ENCODE measurements at regions not wholly inside any gene's neighbourhood (a gene's known extent, or its start where the extent isn't known, plus 50 kb on each side); places are given as distances from the start of the nearest gene placed in this dataset.

DNA sequence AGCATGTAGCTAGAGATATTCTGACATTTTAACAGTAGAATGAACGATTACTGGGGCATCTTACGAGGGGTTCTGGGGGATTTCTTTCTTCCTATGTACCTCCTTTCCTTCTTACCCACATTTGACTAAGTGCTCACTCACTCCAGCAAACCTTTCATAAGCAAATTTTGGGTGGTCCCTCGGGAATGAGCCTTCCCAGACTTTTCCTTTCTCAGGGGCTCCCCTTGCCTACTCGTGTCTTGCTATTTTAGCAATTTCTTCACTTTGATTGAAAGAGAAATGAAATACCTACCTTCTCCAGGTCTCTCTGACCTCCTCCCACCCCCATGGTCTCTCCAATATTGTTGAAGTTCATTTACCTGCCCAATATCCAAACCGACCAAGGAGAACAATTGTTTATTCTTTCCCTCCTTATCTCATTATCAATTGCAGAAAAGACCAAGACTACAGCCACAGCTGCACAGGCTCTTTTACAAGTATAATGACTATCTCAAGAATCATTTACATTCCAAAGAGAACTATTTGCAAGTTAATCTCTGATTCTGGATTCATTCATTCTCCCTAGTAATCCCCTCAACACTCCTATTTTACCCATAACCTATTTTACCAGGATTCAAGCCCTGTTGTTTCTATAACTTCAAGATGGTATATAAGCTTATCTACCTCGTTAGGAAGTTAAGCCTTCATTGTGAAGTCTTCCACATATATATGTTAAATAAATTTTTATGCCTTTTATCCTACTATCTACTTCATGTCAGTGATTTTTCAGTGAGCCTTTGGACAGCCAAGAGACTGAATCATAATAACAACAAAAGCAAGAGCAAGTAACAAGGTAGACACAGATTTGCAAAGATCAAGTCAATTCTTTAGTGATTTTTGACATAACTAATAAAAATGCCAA, 480.6 kb downstream of the IPMK start:
- H3K79me2 ChIP-seq (ENCODE audit: insufficient read depth, low read length), result no peaks in the 10 kb centered on the region
- TF ChIP-seq EZH2phosphoT487 (IDR thresholded peaks at IDR 0.05; ENCODE audit: borderline replicate concordance), result no peak
- TF ChIP-seq, protein P1, sequence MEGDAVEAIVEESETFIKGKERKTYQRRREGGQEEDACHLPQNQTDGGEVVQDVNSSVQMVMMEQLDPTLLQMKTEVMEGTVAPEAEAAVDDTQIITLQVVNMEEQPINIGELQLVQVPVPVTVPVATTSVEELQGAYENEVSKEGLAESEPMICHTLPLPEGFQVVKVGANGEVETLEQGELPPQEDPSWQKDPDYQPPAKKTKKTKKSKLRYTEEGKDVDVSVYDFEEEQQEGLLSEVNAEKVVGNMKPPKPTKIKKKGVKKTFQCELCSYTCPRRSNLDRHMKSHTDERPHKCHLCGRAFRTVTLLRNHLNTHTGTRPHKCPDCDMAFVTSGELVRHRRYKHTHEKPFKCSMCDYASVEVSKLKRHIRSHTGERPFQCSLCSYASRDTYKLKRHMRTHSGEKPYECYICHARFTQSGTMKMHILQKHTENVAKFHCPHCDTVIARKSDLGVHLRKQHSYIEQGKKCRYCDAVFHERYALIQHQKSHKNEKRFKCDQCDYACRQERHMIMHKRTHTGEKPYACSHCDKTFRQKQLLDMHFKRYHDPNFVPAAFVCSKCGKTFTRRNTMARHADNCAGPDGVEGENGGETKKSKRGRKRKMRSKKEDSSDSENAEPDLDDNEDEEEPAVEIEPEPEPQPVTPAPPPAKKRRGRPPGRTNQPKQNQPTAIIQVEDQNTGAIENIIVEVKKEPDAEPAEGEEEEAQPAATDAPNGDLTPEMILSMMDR (conservative IDR thresholded peaks at IDR 0.05; ENCODE audit: low read length), result no peak
- H3K27me3 ChIP-seq (ENCODE audit: insufficient read depth, low read length, poor library complexity, severe bottlenecking), result no peaks in the 10 kb centered on the region
- H3K9ac ChIP-seq (ENCODE audit: low read depth, low read length, poor library complexity, severe bottlenecking), result no peak overlapping the region
- H2AFZ ChIP-seq (ENCODE audit: low read length), result no peak overlapping the region
- no peaks in the 10 kb centered on the region for H3K9me2 ChIP-seq (replicated peaks; ENCODE audit: low read depth, low read length)
- H3K4me1 ChIP-seq (ENCODE audit: insufficient read depth, low read length, poor library complexity, severe bottlenecking), result no peaks in the 10 kb centered on the region
- no peaks in the 10 kb centered on the region; the same call in 1 of the 2 replicates for H3K9me3 ChIP-seq (ENCODE audit: insufficient read depth, low read depth, low read length)
- no peak overlapping the region for H3K4me3 ChIP-seq (ENCODE audit: low read length, poor library complexity, severe bottlenecking)
- no peak overlapping the region for H3K4me2 ChIP-seq (ENCODE audit: low read depth, low read length, poor library complexity, severe bottlenecking)
- H3K36me3 ChIP-seq (ENCODE audit: insufficient read depth, low read length), result no peaks in the 10 kb centered on the region
- no peaks in the 10 kb centered on the region for H4K20me1 ChIP-seq (ENCODE audit: insufficient read depth, low read length, poor library complexity, severe bottlenecking)
- no peaks in the 10 kb centered on the region for H3F3A ChIP-seq (ENCODE audit: low read depth)

DNA sequence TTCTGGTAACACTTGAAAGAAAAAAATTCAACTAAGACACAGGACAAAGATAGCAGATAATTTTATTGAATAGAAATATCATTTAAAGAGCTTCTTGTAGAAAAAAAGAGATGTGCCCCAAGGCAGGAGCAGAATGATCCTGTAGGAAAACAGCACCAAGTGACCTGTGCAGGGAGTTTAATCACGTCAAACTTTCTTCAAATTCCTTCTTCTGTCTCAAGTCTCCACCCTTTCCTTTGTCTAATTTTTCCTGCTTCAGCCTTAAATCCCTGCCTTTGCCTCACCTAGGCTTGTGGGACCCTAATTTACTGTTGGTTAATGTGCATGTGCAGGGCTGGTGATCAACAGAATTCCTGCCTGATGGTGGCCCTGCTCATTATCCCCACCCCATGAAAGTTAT, 481.4 kb downstream of the IPMK start:
- Histone ChIP-seq H4K20me1 (ENCODE audit: insufficient read depth, low read length, poor library complexity, severe bottlenecking) (no peaks in the 10 kb centered on the region), H3K4me1 (ENCODE audit: insufficient read depth, low read length, poor library complexity, severe bottlenecking) (no peaks in the 10 kb centered on the region), H3K36me3 (ENCODE audit: insufficient read depth, low read length) (no peaks in the 10 kb centered on the region), H3K9me2 (replicated peaks; ENCODE audit: low read depth, low read length) (no peaks in the 10 kb centered on the region), H3K4me2 (ENCODE audit: low read depth, low read length, poor library complexity, severe bottlenecking) (no peak overlapping the region), H3F3A (ENCODE audit: low read depth) (no peaks in the 10 kb centered on the region), H2AFZ (ENCODE audit: low read length) (no peak overlapping the region), H3K79me2 (ENCODE audit: insufficient read depth, low read length) (no peaks in the 10 kb centered on the region), H3K27me3 (ENCODE audit: insufficient read depth, low read length, poor library complexity, severe bottlenecking) (no peaks in the 10 kb centered on the region), H3K9me3 (ENCODE audit: insufficient read depth, low read depth, low read length) (no peaks in the 10 kb centered on the region; the same call in 1 of the 2 replicates), H3K9ac (ENCODE audit: low read depth, low read length, poor library complexity, severe bottlenecking) (no peak overlapping the region), H3K4me3 (ENCODE audit: low read length, poor library complexity, severe bottlenecking) (no peak overlapping the region)
- TF ChIP-seq, protein P1 (conservative IDR thresholded peaks at IDR 0.05; ENCODE audit: low read length), result no peak
- TF ChIP-seq EZH2phosphoT487 (IDR thresholded peaks at IDR 0.05; ENCODE audit: borderline replicate concordance), result no peak

DNA sequence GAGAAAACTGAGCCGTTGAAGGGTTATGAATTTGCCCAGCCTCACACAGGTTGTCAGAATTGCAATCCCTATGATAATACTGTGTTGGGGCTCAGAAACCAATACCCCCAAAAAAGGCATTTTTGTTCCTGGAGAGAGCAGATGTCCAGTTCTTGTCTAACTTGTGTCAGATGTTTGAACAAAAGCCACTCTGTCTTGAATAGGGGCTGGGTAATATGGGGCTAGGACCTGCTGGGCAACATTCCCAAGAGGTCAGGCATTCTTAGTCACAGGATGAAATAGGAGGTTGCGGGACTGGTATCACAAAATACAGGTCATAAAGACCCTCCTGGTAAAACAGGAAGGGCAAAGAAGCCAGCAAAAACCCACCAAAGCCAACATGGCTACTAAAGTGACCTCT, 482.1 kb downstream of the IPMK start:
- no peak overlapping the region for H3K4me2 ChIP-seq (ENCODE audit: low read depth, low read length, poor library complexity, severe bottlenecking)
- H3F3A ChIP-seq (ENCODE audit: low read depth), result no peaks in the 10 kb centered on the region
- no peak overlapping the region for H3K4me3 ChIP-seq (ENCODE audit: low read length, poor library complexity, severe bottlenecking)
- no peaks in the 10 kb centered on the region for H4K20me1 ChIP-seq (ENCODE audit: insufficient read depth, low read length, poor library complexity, severe bottlenecking)
- no peaks in the 10 kb centered on the region for H3K27me3 ChIP-seq (ENCODE audit: insufficient read depth, low read length, poor library complexity, severe bottlenecking)
- TF ChIP-seq, protein P1 (conservative IDR thresholded peaks at IDR 0.05; ENCODE audit: low read length), result no peak
- no peak for TF ChIP-seq EZH2phosphoT487 (IDR thresholded peaks at IDR 0.05; ENCODE audit: borderline replicate concordance)
- H3K9me2 ChIP-seq (replicated peaks; ENCODE audit: low read depth, low read length), result no peaks in the 10 kb centered on the region
- H3K9me3 ChIP-seq (ENCODE audit: insufficient read depth, low read depth, low read length), result no peaks in the 10 kb centered on the region; the same call in 1 of the 2 replicates
- no peaks in the 10 kb centered on the region for H3K79me2 ChIP-seq (ENCODE audit: insufficient read depth, low read length)
- H3K36me3 ChIP-seq (ENCODE audit: insufficient read depth, low read length), result no peaks in the 10 kb centered on the region
- no peak overlapping the region for H3K9ac ChIP-seq (ENCODE audit: low read depth, low read length, poor library complexity, severe bottlenecking)
- no peak overlapping the region for H2AFZ ChIP-seq (ENCODE audit: low read length)
- H3K4me1 ChIP-seq (ENCODE audit: insufficient read depth, low read length, poor library complexity, severe bottlenecking), result no peaks in the 10 kb centered on the region
